ENCODE measurements at regions not wholly inside any gene's neighbourhood (a gene's known extent, or its start where the extent isn't known, plus 50 kb on each side); places are given as distances from the start of the nearest gene placed in this dataset.

GRCh38 chr6:77363702-77364101 is 99.6 kb downstream of the HTR1B start:
- TF ChIP-seq CTCF (IDR thresholded peaks at IDR 0.05) = no peak
- no peak for TF ChIP-seq EP300 (IDR thresholded peaks at IDR 0.05)
- TF ChIP-seq POLR2AphosphoS5 (IDR thresholded peaks at IDR 0.05) = no peak
- no peak for TF ChIP-seq POLR2A (IDR thresholded peaks at IDR 0.05)
- no peaks in the 10 kb centered on the region for H3K36me3 ChIP-seq
- no peaks in the 10 kb centered on the region for H3K27me3 ChIP-seq
- peaks cover 4 to 8% (median 6%) of the 10 kb centered on the region in 4 donors for H3K9me3 ChIP-seq
- H3K27ac ChIP-seq = no peak overlapping the region
- intact Hi-C loops (cut with DNase I; ENCODE audit: low total_unique reads) = no loop called here
- DNase-seq = no peak
- no peak overlapping the region for H3K4me3 ChIP-seq
- 87 to 97% (median 94%) methylated on average over 1 of the region's 1 CpG for WGBS, 5 donors
- H3K4me1 ChIP-seq = no peaks in the 10 kb centered on the region

GRCh38 chr6:77362055-77362454 is 101.2 kb downstream of the HTR1B start:
- Histone ChIP-seq H3K9me3 (peaks cover 4 to 8% (median 6%) of the 10 kb centered on the region in 4 donors), H3K4me3 (no peak overlapping the region), H3K27ac (no peak overlapping the region), H3K27me3 (no peaks in the 10 kb centered on the region), H3K36me3 (no peaks in the 10 kb centered on the region), H3K4me1 (no peaks in the 10 kb centered on the region)
- TF ChIP-seq POLR2AphosphoS5 (IDR thresholded peaks at IDR 0.05) (no peak), CTCF (IDR thresholded peaks at IDR 0.05) (no peak), POLR2A (IDR thresholded peaks at IDR 0.05) (no peak), EP300 (IDR thresholded peaks at IDR 0.05) (no peak)
- WGBS, 5 donors = 91 to 97% (median 94%) methylated on average over 2 of the region's 2 CpGs
- intact Hi-C loops (cut with DNase I; ENCODE audit: low total_unique reads) = no loop called here
- no peak for DNase-seq

DNA sequence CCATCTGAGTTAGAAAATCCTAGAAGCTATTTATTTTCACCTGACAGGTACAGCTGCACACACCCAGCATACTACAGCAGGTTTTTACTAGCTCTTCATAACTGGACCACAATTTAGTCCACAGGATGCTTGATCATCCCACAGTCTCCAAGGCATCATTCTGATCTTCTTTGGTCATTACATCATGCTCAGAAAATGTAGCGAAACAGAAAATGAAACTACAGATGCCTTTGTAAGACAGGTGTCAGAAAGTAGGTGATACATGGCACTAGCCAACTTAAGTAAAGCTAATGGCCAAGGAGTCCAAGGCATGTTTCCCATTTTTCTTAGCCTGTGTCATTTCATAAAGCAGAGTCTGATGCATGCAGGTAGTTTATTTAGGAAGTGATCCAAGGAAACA is 102.3 kb downstream of the HTR1B start:
- intact Hi-C loops (cut with DNase I; ENCODE audit: low total_unique reads) = no loop called here
- WGBS, 5 donors = 93 to 100% (median 94%) methylated on average over 1 of the region's 1 CpG
- Histone ChIP-seq H3K27ac (no peak overlapping the region), H3K4me1 (no peaks in the 10 kb centered on the region), H3K9me3 (peaks cover 4 to 8% (median 6%) of the 10 kb centered on the region in 4 donors), H3K36me3 (no peaks in the 10 kb centered on the region), H3K27me3 (no peaks in the 10 kb centered on the region), H3K4me3 (no peak overlapping the region)
- DNase-seq = no peak
- no peak for TF ChIP-seq EP300 (IDR thresholded peaks at IDR 0.05)
- TF ChIP-seq POLR2A (IDR thresholded peaks at IDR 0.05) = no peak
- no peak for TF ChIP-seq CTCF (IDR thresholded peaks at IDR 0.05)
- TF ChIP-seq POLR2AphosphoS5 (IDR thresholded peaks at IDR 0.05) = no peak

- Histone ChIP-seq H3K9me3 (no peaks in the 10 kb centered on the region), H3K4me1 (no peaks in the 10 kb centered on the region), H3K27me3 (no peaks in the 10 kb centered on the region), H3K27ac (no peak overlapping the region), H3K4me3 (no peak overlapping the region), H3K36me3 (no peaks in the 10 kb centered on the region)
- intact Hi-C loops (cut with DNase I; ENCODE audit: low total_unique reads) = no loop called here
- no peak for DNase-seq
- no peak for TF ChIP-seq EP300 (IDR thresholded peaks at IDR 0.05)
- TF ChIP-seq POLR2A (IDR thresholded peaks at IDR 0.05) = no peak
- TF ChIP-seq POLR2AphosphoS5 (IDR thresholded peaks at IDR 0.05) = no peak
- no peak for TF ChIP-seq CTCF (IDR thresholded peaks at IDR 0.05)
Observed at GRCh38 chr6:77356821-77357220, 106.5 kb downstream of the HTR1B start.
